Fibroblast of skin of back (primary cell): ENCODE measurements at regions not wholly inside any gene's neighbourhood (a gene's known extent, or its start where the extent isn't known, plus 50 kb on each side); places are given as distances from the start of the nearest gene placed in this dataset.
A peak's percentile ranks its signal among the peaks of the same experiment; 100 is the strongest.
"Not testable (repeated sequence)": the region's sequence is repeated elsewhere in the genome, so short reads cannot be mapped to it uniquely, and the experiment has no call there.

ENCODE experiments used
- DNase-seq: peaks from one replicate; pipeline ENCODE4 v3.0.0-alpha.2; 2013

DNA sequence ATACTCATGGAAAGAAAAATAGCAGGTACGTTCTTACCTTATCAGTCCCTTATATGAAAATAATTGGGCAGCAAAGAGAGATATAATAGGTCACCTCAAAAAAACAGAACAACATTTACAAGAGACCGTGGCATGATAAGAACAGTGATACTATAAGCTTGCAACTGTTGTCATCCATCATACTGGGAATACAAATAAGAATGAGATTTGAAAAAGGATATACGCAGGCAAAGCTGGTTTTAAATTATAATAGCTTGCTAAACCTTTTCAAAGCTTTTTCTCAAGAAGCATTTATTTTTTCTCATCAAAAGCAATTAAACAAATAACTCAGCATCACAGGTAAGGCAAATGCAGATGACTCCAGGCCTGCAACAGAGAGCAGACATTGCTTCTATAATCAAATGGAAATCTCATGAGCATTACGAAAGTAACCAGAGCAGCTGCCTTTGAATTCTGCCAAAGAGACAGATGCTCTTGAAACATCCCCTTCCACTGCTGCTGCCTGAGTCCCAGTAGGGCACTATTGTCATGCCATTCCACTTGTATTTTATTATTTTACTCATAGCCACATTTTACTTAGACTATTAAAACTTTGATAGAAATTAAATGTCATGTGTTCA is 620.6 kb upstream of the GNPDA2 start:
- DNase-seq = no peak

DNA sequence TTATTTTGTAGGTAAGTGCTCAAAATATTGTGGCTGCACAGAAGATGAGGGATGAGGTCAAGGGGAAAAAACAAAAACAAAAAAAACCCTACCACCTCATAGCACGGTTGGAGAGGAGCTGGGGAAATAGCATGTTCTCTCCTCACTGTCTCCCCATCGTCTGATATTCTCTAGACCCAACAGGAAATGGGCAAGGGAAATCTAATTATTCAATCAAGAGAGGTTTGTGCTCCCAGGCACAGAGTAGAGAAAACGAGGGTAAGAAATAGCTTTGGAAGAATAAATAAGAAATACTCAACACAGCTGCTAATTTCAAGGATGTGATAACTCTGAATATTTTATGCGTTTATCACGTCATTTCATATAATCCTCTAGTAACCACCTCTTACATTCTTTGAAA is 619.2 kb upstream of the GNPDA2 start:
- no peak for DNase-seq

DNA sequence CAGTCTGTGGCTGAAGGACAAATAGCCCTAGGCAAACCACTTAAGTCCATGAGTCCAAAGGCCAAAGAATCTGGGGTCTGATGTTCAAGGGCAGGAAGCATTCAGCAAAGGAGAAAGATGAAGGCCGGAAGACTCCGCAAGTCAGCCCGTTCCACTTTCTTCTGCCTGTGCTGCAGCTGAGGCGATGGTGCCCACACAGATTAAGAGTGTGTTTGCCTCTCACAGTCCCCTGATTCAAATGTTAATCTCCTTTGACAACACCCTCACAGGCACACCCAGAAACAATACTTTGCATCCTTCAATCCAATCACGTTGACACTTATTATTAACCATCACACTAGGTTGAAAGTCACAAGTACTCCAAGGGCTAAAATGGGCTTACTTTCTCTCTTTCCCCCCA is 605.4 kb upstream of the GNPDA2 start:
- DNase-seq = no peak

DNA sequence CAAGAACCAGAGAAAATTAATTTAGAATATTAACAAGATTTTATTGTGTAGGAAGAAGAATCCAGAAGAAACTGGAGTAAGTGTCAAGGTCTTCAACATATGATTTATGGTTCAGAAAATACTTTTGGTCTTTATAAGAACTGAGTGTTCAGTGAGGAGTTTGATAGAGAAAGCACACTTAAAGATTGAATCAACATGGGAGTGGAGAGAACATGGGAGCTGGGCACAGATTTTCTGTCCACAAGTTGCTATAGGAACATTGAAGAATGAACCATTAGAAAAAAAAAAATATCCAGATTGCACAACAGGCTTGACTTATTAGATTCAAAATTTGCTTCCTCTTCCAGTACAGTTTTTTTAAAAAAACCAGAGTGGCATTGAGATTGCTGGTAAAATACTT is 601.2 kb upstream of the GNPDA2 start:
- no peak for DNase-seq

DNA sequence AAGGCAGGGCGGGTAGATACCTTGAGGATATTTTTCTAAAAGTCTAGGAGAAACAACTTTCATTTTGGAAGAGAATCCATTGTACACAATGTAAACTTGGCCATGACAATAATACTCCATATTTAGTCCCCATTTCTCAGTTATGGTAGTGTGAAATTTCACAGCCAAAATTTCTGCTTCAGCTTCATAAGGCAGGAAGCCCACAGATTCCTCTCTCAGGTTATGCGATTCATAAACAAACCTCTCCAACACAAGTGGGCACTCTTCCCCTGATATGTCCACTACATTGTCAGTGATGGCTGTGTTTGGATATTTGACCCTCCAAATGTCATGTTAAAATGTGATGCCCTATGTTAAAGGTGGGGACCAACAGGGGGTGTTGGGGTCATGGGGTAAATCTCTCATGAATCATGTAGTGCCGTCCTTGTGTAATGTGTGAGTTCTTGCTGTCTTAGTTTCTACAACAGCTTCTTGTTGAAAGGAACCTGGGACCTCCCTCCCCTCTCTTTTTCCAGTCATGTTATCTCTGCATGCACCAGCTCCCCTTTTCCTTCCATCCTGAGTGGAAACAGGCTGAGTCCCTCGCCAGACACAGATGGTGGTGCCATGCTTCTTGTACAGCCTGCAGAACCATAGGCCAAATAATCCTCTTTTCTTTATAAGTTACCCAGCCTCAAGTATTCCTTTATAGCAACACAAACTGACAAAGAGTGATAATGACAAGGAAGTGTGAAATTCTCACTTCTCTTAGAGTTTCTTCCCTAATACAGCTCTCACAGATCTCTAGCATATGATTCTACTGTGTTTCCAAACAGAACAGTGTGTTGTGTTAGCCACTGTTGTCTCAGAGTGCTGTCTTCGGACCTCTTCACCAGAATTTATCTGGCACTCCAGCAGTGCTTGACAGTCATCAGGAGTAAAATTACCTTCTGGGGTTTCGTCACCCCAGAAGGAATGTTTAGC is 598.4 kb upstream of the GNPDA2 start:
- DNase-seq = no peak

DNA sequence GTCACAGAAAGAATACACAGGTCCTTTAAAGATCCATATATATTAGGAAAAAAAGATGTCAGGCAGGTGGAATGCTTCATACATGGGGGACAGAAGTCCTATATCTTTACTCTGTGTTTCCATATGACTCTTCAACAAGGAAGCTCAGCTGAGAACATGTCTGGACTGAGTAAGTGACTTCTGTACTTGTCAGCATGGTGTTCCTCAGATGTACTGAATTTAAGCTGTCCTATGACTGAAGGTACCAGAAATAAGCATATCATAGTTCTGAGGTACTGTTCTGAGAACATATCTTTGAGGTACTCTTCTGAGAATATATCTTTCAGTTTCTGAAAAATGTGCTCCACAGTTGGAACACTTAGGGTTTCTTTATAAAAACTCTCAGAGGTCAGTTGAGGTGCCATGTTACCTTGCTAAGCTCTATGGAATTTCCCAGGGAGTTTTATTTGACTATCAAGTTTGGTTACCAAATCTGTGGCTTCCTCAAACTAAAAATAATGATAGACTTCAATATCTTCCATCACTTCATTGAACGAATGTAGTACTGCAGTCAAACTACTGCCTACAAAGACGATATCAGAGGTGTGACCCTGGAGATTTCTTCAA is 597.2 kb upstream of the GNPDA2 start:
- DNase-seq = no peak

DNA sequence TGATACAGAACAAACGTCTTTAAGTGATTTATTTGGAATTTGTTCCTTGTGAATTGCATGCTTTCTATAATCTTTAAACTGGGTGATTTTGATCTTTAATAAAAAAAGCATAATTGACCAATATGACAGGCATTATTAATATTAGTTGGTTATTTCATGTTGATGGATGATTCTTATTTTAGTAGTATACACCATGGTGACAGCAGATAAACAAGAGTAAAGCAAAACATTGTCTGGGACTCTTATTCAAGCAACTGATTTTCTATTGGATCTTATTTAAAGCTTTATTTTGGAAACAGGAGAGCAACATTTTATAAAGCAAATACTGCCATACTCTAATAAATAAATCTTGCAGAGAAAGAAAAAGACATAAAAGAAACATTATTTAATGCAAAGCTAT is 591.4 kb upstream of the GNPDA2 start:
- no peak for DNase-seq

DNA sequence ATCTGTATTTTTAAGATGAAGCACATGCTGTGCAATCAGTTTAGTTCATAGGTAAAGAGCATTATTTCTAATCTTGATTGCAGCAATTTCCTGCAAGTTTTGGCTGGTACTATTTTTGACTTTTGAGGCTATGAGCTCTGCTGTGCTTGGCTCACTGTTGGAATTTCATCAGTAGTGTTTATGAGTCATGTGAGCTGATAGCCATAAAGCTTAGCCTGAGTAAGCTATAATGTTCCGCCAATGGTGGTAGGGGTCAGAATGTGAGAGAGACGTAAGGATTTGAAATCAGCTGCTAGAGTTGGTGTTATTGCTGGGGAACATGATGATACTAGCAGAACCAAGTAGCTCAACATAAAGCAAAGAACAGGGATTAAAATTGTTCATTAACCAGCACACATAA is 590.9 kb upstream of the GNPDA2 start:
- no peak for DNase-seq

DNA sequence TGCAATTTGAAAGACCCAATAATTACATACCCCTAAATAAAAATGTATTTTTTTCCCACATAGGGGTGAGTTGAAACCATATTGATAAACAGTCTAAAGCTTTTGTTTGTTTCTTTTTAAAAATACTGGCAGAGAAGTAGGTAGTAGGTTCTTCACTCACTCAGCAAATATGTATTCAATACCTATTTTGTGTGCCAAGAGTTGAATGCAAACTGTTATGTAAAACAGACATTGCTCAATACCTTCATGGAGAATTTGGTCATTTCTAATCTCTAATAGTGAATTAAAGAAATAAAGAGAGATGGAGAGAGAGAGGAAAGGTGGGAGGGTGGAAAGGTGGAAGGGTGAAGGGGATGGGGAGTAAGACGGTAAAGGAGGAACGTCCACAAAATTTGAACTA is 589.9 kb upstream of the GNPDA2 start:
- DNase-seq = no peak

DNA sequence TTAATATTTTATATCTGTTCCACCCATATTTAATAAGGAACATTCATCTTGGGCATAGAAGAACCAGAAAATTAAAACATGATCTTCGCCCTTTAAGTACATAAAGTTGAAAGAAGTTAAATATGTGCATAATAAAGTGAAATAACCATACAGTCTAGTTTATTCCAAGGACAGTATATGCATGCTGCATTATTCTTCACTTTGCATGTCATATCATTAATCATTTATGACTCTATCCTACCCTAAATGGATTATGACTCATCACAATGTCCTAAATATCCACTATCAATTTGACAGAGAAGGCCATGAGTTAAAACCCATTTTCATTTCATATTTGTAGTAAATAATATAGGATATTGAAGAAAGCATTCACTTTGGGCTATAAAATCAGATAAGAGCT is 576.5 kb upstream of the GNPDA2 start:
- no peak for DNase-seq

DNA sequence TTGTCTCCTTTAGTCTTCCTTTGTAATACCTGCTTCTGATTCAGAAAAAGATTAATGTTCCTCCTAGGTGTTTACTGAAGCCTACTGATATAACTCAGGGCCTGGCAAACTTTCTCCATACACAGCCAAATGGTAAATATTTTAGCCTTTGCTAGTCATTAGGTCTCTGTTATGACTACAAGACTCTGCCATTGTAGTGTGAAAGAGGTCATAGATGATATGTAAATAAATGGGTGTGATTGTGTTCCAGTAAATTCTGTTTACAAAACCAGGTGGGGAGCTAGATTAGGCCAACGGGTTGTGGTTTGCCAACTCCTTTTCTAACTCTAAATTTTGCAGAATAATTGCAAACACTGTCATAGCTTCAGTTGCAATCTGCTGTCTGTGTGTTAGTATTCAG is 568.1 kb upstream of the GNPDA2 start:
- no peak for DNase-seq

DNA sequence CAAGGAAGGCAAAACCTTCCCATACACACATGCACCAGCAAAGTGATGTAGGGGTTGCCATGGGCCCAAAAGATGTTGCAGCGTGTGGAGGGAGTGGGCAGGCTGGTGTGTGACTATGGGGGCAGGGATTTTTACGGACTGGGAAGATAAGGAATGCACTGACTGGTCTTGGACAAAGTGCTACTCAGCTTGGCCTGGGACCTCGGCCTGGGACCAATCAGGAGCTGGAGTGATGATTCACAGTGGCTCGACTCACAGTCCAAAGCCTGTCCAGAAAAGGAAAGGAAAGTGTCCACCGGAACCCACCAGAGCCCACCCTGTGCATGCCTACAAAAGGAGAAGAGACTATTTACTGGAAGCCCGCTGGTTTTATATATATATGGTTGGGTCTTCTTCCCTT is 567.0 kb upstream of the GNPDA2 start:
- DNase-seq = no peak

DNA sequence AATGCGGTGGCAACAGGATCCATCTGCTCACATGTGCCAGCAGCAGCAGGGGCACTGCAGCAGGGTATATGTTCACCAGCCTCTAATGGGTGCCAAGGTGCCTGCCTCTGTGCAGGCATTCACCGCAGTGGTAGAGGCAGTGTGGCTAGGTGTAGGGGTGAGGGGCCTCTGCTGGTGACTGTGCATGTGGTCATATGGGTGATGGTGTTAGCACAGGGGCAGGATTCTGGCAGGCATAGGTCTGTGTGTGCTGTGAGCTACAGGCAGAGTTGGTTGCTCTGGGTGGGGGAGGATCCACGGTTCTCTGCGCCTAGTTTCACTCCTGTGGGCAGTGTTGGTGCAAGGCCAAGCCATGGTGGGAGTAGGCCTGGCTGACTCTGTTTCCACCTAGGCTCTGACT is 566.5 kb upstream of the GNPDA2 start:
- no peak for DNase-seq

DNA sequence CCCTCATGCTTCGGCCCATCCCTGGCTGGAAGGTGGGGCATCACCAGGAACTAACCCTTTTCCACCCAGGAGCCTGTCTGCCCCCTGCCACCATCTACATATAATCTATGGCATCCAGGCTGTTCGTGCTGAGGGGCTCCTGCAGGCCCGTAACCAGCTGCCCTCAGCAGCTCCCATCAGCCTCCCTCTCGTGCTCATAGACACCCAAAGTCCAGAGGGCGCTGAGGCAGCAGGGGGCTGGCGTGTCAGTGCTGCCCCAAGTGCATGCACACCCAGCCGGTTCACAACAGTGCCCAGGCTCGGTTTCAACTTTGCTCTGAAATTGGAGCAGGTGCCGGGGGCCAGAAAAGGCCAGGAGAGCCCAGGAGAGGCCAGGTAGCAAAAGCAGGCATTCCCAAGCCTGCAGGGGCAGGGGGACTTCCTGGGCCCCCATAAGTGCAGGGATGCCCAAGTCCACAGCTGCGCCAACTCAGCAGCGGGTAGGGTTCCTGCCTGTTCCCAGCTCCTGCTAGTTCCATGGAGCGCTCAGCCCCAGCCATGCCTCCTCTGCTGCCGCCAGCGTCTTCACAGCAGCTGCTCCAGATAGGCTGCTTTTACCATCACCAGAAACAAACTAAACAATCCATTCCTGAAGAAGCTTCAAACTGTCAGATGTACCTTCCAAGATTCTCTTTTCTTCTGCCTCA is 558.2 kb upstream of the GNPDA2 start:
- no peak for DNase-seq

DNA sequence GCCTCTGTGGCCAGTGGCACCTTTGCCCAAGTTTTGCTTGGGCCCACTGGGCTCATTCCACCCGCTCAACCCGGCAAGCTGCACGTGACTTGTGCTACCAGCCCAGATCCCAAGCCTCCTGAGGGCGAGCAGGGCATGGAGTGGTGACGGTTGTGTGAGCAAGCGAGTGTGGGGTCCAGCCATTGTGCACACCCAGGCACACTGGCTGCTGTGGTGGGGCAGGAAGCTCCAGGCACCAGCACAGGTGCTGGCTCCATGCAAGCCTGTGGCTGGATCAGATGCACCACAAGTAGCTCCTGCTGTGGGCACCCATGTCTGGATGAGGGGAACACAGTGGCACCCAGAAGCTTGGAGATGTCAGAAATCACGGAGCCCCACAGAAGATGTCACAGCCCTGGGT is 557.0 kb upstream of the GNPDA2 start:
- no peak for DNase-seq

DNA sequence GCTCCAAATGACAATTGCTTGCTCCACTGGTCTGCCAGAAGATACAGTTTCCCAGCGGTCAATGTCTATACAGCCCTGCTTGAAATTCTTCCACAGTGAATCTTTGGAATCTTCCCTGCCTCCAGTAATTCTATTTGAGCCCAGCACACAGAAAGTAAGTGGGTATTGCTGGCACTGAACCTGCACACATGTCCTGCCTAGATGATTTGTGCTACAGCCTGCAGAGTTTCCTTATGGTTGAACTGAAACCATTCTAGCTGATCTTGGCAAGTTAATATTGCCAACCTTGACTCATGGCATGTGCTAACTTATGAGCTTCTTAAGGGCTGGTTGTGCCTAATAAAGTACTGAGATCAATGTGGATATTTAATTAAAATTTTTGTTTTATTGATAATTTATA is 553.8 kb upstream of the GNPDA2 start:
- no peak for DNase-seq

DNA sequence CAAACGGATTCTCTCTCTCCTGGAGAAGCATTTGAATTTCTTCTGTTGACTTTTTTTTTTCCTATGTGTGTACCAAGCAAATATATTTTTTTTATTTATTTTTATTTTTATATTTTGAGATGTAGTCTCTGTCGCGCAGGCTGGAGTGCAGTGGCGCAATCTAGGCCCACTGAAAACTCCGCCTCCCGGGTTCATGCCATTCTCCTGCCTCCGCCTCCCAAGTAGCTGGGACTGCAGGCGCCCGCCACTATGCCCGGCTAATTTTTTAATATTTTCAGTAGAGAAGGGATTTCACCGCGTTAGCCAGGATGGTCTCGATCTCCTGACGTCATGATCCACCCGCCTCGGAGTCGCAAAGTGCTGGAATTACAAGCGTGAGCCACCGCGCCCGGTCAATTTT is 549.5 kb upstream of the GNPDA2 start:
- no peak for DNase-seq

DNA sequence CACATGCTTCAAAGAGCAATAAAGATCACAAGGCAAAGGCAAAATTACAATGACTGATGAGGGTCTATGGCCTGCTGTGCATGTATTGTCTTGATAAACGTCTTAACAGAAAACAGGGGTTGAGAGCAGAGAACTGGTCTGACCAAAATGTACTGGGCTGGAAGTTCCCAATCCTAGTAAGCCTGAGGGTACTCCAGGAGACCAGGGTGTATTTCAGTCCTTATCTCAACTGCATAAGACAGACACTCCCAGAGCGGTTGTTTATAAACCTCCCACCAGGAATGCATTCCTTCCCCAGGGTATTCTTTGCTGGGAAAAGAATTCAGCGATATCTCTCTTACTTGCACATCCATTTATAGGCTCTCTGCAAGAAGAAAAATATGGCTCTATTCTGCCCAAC is 521.8 kb upstream of the GNPDA2 start:
- DNase-seq = not testable (repeated sequence)

DNA sequence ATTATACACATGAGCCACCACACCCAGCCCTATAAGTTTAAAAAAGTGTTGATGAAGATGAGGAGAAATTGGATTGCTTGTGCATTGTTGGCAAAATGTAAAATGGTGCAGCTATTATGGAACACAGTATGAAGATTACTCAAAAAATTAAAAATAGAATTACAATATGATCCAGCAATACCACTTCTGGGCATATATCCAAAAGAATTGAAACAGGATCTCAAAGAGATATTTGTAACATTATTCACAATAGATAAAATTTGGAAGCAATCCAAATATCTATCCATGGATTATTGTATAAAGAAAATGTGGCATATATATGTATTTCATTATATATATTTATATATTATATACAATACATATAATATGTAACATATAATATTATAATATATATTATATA is 515.6 kb upstream of the GNPDA2 start:
- DNase-seq = peak; percentile 6

DNA sequence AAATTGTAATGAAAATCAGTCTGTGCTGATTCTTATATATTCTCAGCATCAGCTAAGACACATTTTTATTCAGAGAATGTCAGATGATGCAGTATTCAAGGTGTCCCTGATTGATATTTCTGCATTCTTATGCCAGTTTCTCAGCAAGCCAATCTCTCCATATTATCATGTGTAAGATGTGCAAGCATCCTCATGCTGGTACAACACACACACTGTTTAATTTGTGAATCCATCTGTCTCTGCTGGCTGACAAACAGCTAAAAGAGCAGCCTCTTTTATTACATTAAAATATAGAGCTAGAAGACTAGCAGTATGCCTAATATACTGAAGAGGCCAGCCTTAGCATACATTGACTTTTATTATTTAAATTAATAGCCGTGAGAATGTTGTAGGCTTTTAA is 502.9 kb upstream of the GNPDA2 start:
- DNase-seq = no peak

DNA sequence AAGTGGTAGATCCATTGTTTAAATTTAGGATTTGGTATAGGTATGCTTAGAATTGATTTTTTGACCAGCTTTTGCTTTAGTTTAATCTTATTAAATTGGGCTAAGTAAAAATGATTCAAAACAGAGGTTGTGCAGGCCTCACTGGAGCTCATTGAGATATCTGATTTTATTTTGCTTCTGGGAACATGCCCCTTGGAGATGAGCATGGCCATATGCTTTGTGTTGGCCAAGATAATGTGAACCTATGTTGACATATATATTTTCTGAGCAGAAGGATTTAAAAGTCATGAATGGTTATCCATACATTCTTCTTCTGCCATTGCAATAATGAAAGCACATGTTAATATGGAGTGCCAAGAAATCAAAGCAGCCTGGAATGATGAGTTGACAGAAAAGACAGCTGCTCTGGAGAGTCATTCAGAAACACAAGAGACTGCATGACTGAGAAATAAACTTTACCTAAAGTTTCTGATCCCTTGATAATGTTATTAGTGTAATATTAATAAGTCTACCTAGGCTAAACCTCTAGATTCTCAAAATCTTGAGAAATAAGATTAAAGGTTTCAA is 489.7 kb upstream of the GNPDA2 start:
- DNase-seq = no peak

DNA sequence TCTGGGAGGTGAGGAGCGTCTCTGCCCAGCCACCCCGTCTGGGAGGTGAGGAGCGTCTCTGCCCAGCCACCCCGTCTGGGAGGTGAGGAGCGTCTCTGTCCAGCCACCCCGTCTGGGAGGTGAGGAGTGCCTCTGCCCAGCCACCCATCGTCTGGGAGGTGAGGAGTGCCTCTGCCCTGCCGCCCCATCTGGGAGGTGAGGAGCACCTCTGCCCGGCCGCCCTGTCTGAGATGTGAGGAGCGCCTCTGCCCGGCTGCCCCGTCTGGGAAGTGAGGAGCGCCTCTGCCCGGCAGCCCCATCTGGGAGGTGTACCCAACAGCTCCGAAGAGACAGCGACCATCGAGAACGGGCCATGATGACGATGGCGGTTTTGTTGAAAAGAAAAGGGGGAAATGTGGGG is 482.1 kb upstream of the GNPDA2 start:
- not testable (repeated sequence) for DNase-seq

DNA sequence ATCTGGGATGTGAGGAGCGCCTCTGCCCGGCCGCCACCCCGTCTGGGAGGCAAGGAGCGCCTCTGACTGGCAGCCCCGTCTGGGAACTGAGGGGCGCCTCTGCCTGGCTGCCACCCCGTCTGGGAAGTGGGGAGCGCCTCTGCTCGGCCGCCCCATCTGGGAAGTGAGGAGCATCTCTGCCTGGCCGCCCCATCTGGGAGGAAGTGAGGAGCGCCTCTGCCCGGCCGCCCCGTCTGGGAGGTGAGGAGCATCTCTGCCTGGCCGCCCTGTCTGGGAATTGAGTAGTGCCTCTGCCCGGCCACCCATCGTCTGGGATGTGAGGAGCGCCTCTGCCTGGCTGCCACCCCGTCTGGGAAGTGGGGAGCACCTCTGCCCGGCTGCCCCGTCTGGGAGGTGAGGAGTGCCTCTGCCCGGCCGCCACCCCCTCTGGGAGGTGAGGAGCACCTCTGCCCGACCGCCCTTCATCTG is 481.5 kb upstream of the GNPDA2 start:
- DNase-seq = not testable (repeated sequence)
